GM12865 (cell line): ENCODE measurements at regions not wholly inside any gene's neighbourhood (a gene's known extent, or its start where the extent isn't known, plus 50 kb on each side); places are given as distances from the start of the nearest gene placed in this dataset.

Experiments used
- DNase-seq: peaks from one replicate; pipeline ENCODE4 v3.0.0; 2010; ENCODE audit warnings: low read depth
- H3K4me3 ChIP-seq: 2 replicates; pipeline ENCODE4 v1.5.1; 2011; ENCODE audit warnings: mild to moderate bottlenecking, low read depth, low read length, control low read depth
- TF ChIP-seq, protein P1 (sequence below): IDR thresholded peaks from 2 replicates; pipeline ENCODE4 v1.5.1; 2011; ENCODE audit warnings: low read length, control low read depth, low read depth, inconsistent platforms; ENCODE audit not compliant: insufficient read depth; ENCODE audit errors: missing control alignments

DNA sequence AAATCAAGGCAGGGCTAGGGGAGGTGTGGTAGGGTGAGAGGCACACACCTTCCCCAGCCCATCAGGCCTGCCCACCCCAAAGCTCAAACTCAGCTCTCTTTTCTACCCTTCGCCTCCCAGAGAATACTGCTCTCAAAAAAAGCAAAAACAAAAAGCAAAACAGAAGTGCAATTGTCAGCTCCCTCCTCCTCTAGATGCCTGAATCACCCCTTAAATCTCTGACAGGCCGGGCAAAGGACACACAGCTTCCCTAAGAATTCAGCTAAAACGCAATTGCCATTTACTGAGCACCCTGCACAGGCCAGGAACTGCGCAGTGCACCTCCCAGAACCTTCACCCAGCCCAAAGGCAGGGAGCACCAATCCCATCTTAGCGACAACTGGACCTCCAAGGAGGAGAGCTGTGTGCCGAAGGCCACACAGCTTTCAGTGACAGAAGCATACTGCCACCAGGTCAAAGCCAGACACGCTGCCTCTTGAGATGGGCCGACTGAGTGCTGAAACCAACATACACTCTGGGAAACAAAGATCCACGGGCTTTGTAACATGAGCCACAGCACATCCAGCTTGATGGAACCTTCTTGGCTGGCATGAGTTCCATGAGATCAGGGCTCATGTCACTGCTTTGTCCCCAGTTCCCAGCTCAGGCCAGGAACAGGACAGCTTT lies 53.4 kb upstream of the STXBP1 start:
- TF ChIP-seq, protein P1, sequence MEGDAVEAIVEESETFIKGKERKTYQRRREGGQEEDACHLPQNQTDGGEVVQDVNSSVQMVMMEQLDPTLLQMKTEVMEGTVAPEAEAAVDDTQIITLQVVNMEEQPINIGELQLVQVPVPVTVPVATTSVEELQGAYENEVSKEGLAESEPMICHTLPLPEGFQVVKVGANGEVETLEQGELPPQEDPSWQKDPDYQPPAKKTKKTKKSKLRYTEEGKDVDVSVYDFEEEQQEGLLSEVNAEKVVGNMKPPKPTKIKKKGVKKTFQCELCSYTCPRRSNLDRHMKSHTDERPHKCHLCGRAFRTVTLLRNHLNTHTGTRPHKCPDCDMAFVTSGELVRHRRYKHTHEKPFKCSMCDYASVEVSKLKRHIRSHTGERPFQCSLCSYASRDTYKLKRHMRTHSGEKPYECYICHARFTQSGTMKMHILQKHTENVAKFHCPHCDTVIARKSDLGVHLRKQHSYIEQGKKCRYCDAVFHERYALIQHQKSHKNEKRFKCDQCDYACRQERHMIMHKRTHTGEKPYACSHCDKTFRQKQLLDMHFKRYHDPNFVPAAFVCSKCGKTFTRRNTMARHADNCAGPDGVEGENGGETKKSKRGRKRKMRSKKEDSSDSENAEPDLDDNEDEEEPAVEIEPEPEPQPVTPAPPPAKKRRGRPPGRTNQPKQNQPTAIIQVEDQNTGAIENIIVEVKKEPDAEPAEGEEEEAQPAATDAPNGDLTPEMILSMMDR: no peak
- DNase-seq: no peak
- no peak overlapping the region for H3K4me3 ChIP-seq

GRCh38 chr9:127559247-127559680 lies 52.8 kb upstream of the STXBP1 start:
- no peak for DNase-seq
- TF ChIP-seq, protein P1: no peak
- H3K4me3 ChIP-seq: no peak overlapping the region

GRCh38 chr9:127561491-127562278 lies 50.4 kb upstream of the STXBP1 start:
- H3K4me3 ChIP-seq: no peak overlapping the region
- TF ChIP-seq, protein P1: no peak
- DNase-seq: no peak
